Epithelial cell of esophagus (primary cell): ENCODE measurements at regions not wholly inside any gene's neighbourhood (a gene's known extent, or its start where the extent isn't known, plus 50 kb on each side); places are given as distances from the start of the nearest gene placed in this dataset.
"Not testable (repeated sequence)": the region's sequence is repeated elsewhere in the genome, so short reads cannot be mapped to it uniquely, and the experiment has no call there.

ENCODE experiments used
- DNase-seq: peaks from one replicate; pipeline ENCODE4 v3.0.0; 2010; ENCODE audit warnings: low read depth
- H3K4me3 ChIP-seq: 2 replicates; pipeline ENCODE4 v1.5.1; 2011; ENCODE audit warnings: mild to moderate bottlenecking, low read length, control low read depth
- CTCF ChIP-seq: IDR thresholded peaks from 2 replicates; pipeline ENCODE4 v1.5.1; 2011; ENCODE audit warnings: low read depth, mild to moderate bottlenecking, low read length, control low read depth, inconsistent platforms; ENCODE audit not compliant: insufficient read depth; ENCODE audit errors: missing control alignments

DNA sequence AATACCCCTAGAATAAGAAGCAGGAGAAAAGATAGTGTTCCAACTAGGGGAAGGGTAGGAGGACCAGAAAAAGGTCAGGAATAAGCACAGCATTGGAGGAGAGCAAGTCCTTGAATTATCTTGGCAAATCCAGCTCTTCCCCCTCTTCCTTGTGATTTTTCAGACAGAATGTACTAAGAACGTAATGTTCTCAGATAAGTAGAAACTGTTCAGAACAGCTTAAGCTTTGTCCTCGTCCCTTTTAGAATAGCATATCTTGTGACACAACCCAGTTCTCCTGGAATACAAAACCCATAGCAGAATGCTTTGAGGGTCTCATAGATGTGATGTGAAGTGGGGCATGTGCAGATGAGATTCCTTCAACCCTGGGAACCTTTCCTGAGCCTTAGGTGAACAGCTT, 97.4 kb downstream of the EMB start:
- no peak for TF ChIP-seq CTCF
- no peak for DNase-seq
- no peak overlapping the region for H3K4me3 ChIP-seq

DNA sequence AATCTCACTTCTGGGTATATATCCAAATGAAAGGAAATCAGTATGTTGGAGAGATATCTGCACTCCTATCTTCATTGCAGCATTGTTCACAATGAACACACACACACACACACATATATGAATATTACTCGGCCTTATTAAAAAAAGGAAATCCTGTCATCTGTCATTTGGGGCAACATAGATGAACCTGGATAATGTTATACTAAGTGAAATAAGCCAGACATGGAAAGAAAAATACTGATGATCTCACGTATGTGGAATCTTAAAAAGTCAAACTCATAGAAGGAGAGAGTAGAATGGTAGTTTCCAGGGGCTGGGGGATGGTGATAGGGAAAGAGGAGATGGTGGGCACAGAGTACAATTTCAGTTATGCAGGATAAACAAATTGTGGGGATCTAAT, 100.3 kb downstream of the EMB start:
- H3K4me3 ChIP-seq = no peak overlapping the region
- no peak for TF ChIP-seq CTCF
- DNase-seq = no peak

DNA sequence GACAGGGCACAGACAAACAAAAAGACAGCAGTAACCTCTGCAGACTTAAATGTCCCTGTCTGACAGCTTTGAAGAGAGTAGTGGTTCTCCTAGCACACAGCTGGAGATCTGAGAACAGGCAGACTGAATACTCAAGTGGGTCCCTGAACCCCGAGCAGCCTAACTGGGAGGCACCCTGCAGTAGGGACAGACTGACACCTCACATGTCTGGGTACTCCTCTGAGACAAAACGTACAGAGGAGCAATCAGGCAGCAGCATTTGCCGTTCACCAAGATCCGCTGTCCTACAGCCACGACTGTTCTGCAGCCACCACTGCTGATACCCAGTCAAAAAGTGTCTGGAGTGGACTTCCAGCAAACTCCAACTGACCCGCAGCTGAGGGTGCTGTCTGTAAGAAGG, 110.5 kb downstream of the EMB start:
- DNase-seq, H3K4me3 ChIP-seq: not testable (repeated sequence)

- no peak for DNase-seq
- no peak overlapping the region for H3K4me3 ChIP-seq
- no peak for TF ChIP-seq CTCF
Observed at GRCh38 chr5:50328193-50328729, 112.8 kb downstream of the EMB start.

DNA sequence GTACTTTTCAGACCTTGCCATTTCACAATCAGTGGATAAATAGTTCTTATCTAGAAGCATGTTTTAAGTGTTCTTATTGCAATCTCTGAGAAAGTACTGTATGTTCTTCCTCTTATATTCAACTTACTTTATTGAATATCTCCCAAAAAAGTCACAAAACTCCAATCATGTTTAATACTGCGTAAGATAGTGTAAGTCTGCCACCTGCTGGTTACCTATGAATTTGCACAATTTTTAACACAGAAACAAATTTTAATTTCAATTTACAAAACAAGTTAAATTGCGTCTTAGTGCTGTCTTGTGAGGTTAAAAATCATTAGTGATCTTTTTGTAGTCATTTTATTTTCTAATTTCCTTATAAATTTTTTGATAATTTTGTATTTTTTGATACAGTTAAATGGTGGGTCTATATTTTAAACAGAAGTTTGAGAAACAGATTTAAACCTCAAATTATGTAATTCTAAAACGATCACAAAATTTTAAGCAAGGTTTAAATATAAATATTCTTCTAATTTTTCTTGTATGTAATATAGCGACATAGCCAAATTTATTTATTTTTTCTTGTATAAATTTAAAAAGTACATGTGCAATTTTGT, 115.8 kb downstream of the EMB start:
- peak; percentile 52 for TF ChIP-seq CTCF
- peak; percentile 41 for DNase-seq
- no peak overlapping the region for H3K4me3 ChIP-seq

DNA sequence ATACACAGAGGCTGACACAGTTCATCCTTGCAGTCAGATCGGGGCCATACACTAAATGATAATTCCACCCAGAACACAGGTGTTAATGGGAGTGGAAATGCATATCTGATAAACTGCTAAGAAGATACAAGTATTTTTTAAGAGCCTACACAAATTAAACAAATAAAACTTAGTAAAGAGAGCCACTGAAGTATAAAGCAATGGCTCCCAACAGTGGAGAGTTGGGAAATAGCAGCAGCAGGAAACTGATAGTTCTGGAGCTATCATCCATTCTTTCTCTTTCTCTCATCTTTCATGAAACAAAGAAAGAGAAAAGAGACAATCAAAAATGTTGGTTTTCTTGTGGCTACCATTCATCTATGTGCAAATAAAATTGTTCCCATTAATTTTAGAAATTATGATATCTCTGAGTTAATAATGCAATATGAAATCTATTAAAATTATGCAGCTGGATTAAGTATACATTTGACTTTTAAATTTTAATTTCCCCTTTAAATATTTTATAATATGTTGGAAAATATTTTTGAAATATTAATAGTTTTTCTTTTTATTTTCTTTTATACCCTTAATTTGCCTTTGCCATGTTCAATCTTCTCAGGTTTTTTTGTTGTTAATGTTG, 120.8 kb downstream of the EMB start:
- no peak overlapping the region for H3K4me3 ChIP-seq
- peak; percentile 35 for DNase-seq
- peak; percentile 85 for TF ChIP-seq CTCF

DNA sequence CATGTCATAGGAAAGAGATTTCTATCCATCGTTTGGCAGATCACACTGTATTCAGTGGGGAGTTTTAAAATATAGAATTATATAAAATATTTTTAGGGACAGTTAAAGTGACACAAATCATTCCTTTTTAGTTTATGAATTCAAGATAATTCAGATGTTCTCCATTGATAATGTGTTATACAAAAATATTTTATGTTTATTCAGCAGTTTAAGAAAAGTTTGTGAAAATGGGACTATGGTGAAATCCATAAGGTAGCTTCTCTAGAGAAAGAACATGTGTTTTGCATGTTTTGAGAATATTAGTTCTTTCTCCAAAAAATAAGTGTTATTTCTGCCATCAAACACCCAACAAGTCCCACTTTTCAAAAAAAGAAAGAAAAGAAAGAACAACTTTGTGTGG, 122.9 kb downstream of the EMB start:
- DNase-seq = no peak
- TF ChIP-seq CTCF = no peak
- no peak overlapping the region for H3K4me3 ChIP-seq

DNA sequence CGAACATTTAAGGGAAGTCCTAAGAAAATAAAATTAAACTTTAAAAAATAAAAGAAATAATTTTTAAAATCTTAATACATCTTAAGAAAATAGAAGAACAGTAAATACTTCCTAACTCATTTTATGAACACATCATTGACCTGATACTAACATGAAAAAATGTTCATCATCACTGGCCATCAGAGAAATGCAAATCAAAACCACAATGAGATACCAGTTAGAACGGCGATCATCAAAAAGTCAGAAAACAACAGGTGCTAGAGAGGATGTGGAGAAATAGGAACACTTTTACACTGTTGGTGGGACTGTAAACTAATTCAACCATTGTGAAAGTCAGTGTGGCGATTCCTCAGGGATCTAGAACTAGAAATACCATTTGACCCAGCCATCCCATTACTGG, 134.6 kb downstream of the EMB start:
- H3K4me3 ChIP-seq, DNase-seq: not testable (repeated sequence)
